Cerebellar cortex (tissue), 1 donor: ENCODE measurements at regions not wholly inside any gene's neighbourhood (a gene's known extent, or its start where the extent isn't known, plus 50 kb on each side); places are given as distances from the start of the nearest gene placed in this dataset.
A peak's percentile ranks its signal among the peaks of the same experiment; 100 is the strongest.
"Not testable (repeated sequence)": the region's sequence is repeated elsewhere in the genome, so short reads cannot be mapped to it uniquely, and the experiment has no call there.

Experiments
- DNase-seq: peaks from one replicate; pipeline ENCODE4 v3.0.0-alpha.2; 2015; ENCODE audit warnings: low spot score

DNA sequence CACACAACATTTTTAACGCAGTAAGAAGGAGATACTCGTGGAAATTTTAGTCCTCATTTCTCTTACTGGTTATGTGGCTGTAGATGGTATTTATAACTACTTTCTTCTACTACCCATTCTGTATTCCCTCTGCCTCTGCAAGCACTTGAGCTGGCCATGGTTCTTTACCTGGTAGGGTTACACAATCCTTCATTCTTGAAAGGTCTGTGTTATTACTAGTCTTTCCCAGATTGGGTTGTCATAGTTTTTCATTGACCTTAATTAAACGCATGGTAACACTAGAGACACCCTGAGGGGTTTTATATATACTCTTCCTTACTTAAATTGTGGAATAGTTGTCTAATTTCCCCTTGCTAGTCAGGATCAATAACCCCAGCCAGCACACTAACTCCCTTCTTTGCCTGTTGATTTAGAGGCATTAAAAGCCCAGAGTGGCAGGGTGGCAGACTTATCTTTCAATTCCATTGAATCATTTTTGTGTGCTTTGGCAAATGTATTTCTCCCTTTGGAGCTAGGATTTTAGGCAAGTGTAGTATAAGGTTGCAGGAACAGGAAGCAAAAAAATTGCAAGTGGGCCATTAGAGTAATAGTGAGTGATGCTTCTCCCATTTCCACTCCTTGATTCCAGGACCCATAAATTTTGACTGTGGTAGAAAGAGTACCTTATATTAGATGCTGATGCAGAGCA, 113.6 kb upstream of the EMCN start:
- DNase-seq: no peak

DNA sequence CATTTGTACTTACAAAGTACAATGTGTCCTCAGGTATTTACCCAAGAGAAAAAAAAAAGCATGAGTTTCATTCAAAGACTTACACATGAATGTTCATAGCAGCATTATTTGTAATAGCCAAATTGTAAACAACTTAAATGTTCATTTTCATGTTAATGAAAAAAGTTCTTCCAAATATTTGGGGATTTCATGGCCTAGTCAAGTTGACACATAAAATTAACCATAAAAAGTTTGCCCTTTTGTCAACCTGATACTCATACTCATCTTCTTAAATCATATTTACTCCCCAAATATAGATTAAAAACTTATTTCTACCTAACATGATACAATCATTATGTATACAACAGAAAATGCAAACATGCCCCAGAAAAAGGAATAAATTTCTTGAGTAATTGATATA, 112.5 kb upstream of the EMCN start:
- no peak for DNase-seq

DNA sequence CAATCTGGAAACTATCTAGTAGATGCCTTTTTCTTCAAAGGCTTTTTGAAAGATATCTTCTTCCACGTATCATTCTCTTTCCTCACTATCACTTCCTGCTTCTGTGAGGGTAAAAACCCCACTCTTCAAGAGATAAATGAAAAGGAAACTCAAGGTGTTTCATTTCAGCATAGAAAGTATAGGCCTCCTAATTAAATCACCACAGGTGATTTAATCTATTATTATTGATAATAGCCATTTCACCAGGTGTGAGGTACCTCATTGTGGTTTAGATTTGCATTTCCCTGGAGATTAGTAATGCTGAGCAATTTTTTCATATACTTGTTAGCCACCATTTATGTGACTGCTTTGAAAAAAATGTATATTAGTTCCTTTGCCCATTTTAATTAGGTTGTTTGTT, 92.0 kb upstream of the EMCN start:
- no peak for DNase-seq

DNA sequence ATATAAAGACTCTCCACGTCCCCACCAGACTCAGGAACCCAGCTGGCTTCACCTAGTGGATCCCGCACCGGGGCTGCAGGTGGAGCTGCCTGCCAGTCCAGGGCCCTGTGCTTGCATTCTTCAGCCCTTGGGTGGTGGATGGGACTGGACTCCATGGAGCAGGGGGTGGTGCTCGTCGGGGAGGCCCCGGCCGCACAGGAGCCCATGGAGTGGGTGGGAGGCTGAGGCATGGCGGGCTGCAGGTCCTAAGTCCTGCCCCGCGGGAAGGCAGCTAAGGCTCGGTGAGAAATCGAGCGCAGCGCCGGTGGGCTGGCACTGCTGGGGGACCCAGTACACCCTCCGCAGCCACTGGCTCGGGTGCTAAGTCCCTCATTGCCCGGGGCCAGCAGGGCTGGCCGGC, 90.8 kb upstream of the EMCN start:
- DNase-seq: not testable (repeated sequence)

DNA sequence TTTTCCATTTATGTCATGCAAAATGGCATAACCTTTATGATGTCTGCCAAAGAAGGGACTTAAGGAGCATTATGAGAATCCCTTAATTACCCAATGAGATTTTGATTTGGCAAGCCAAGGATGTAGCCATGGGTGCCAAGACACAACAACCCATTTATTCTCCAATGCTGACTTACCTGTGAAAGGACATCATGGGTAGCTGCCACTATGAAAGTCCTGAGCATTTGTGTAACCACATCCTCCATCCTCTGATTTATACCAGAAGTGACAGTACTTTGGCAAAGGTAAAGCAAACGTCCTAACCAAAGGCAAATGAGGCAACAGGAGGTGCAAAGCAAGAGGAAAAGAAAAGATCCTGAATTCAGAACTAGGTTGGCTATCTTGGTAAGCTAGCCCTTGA, 87.3 kb upstream of the EMCN start:
- DNase-seq: peak; percentile 96

DNA sequence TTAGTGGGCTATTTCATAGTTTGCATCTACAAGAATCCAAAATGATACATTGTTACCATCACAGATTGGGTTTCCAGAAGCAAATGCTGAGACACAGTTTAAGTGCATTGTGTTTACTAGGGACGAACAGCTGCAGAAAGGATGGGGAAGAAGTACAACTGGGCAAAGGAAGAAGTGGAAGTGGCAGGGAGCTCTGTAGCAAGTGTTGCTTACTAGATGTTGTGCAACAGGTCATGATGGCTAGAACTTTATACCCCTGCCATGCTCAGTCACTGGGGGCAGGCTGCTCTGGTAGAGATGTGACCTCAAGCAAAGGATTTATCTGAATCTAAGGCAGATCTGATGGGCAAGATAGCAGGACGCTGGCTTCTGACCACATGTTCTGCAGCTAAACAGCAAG, 76.1 kb upstream of the EMCN start:
- DNase-seq: no peak

DNA sequence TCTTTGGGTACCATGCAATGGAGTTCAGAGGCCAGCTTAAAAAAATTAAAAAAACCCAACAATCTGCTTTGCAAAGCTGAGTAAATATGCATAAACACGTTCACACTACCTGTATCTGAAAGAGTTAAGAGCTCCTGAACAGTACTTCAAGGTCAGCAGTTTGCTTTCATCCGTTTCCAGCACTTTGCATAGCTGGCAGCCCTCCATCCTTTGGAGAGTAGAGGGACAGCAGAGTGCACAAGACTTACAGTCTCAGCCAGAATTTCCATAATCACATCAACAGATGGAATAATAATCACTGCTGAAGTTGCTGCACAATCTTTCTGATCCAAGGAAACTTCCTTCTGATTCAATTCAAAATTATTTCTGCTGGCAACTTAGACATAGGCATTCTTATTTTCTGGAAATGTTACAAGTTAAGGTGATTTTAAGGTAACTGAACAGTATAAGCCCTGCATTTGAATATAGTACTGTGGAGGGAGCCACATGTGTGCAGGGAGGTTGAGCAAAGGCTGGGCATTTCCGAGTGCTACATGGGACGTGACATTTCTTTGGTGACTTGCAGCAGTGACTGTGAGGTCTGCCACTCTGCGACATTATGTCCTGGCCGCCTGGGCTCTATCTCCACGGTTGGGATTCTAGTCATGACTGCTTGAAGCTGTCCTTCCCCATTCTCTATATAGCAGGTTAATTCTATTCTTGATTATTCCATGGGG, 73.5 kb upstream of the EMCN start:
- peak; percentile 92 for DNase-seq

DNA sequence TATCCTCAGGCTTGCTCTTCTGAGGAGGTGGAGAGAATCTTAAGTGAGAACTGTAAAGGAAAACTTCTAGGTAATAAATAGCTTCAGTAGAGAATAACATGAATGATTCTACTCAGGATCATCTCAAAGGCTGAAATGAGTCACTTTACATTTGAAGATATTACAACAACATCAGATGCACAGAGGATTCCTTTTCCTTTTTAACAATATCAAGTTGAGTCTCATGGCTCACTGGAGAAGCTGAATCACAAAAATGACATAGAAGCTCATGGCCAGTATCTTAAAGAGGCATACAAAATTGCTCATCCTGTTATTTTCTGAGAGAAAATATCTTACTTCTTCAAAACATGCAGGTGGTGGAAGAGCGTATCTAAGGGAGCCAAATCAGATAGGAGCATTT, 72.5 kb upstream of the EMCN start:
- DNase-seq: no peak

DNA sequence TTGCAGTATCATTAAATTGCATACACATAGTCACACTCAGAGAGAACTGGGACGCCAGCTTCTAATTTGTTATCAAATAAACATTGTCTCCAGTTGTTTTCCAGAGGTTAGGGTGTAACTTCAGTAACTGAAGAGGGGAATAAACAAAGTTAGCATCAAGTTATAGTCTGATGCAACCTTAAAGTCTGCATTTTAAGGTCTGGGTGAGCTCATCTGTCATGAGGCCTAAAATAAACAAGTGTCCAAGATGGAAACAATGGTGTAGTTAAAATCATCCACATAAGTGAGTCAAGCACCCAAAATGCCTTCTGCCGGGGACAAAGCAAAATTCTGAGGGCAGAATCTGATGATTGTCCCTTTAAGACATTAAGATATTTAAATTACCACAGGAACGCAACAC, 70.3 kb upstream of the EMCN start:
- no peak for DNase-seq

DNA sequence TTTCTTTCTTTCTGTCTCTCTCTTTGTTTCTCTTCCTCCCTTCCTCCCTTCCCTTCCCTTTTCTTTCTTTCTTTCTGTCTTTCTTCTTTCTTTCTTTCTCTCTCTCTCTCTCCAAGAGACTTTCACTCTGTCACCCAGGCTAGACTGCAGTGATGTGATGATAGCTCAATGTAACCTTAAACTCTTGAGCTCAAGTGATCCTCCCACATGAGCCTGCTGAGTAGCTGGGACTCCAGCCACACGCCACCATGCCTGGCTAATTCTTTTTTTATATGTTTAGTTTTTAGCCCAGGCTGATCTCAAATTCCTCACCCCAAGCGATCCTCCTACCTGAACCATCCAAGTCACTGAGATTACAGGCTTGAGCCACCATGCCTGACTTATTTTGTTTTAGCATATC, 64.3 kb upstream of the EMCN start:
- DNase-seq: no peak

DNA sequence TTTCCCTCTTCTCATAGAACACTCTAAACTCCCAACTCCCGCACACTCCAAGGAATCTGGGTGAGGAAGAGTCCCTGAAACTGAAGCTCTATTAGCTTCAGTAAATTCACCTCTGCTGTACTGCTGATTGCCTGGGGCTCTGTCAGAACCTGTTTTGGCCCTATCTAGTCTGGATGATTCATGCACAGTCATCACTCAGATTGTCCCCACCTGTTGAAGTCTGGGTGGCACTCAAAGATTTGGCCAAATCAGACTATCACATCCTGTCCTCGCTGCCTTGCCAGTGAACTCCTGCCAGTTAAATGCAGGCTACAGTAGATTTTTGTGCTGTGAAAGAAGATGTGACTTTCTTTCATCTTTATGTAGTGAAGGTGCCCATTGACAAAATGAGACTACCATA, 63.5 kb upstream of the EMCN start:
- DNase-seq: peak; percentile 96

DNA sequence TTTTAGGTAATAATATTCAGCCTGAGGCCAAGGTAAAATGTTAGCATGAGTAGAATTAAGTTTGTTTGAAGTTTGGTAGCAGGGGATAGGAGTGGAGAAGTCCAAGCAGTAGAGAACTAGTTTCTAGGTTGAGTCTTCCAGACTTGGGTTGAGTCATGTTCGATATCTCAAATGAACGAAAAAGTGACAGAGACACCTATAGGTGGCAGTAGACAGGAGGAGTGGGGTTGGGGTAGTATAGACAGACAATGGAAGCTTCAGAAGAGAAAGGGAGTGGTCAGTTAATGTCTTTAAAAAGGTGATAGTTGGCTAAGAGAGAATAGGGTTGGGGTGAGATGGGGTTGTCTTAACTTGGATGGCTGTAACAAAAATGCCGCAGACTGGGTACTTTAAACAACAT, 58.7 kb upstream of the EMCN start:
- DNase-seq: no peak

DNA sequence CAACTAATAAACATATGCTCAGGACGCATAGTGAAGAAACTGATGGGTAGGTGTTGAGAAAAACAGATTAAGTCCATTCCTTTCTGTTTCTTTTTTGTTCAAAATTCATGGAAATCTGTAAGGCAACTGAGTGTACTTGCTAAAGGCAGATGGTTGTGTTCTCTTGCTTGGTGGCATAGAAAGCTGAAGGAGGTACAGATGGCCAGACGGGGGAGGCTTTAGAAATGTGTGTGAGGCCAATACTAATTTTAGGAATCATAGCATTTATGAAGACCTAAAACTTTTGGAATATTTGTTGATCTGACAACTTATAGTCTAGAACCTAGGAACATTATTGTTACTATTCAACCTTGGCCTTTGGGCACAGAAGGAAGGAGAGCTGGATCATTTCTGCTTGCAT, 56.8 kb upstream of the EMCN start:
- peak; percentile 88 for DNase-seq

DNA sequence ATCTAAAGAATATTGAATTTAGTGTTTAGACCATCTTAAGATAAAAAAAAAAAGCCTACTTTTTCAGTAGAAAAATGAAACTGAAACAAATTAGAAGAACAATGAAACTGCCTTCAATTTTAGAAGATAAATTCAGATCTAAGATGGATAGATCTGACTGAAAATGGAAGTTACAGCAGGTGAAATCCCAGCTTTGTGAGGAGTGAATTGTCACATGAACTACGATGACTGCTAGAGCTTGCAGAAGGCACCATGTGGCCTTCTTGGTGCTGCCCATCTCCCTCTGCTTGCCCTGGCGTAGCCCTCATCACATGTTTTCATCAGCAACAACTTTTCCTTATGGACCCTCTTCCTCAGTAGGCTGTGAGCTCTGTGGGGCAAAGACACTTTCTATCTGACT, 51.4 kb upstream of the EMCN start:
- DNase-seq: no peak
